ENCODE measurements at regions not wholly inside any gene's neighbourhood (a gene's known extent, or its start where the extent isn't known, plus 50 kb on each side); places are given as distances from the start of the nearest gene placed in this dataset.
"Not testable (repeated sequence)": the region's sequence is repeated elsewhere in the genome, so short reads cannot be mapped to it uniquely, and the experiment has no call there.

DNA sequence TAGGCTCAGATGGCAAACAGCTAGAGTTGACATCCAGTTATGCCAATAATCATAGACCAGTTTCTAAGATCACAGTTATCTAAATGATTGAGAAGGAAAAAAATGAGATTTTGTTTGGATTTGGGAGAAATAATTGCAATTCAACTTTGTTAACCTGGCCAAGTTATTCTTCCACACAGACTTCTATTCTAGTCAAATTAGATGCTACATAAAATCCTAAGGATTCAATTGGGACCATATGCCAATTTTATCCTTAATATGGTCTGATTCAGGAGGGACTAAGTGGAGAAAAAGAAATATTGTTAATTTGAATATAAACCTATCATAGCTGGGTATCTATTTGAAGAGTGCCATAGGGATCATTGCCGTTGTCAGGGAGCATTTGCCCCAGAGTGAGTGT lies 178.3 kb upstream of the SLC7A11 start:
- no peak for DNase-seq

DNA sequence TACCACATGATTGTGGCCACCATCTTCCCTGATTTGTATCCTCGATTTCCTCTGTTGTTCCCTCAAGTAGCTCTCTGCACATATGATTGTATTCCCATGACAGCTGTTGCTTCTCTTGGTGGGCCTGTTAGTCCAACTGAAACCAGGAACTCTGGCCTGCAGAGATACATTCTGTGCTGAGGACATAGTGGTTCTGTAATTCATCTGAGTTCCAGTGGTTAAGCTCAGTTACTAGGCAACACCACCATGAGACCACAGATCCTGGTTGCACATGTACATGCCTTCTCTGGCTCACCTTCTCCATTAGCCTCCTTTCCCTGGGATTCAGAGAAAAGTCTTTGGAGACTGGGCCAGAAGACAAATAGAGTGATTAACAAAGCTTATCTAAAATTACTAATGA lies 172.1 kb upstream of the SLC7A11 start:
- DNase-seq = no peak

DNA sequence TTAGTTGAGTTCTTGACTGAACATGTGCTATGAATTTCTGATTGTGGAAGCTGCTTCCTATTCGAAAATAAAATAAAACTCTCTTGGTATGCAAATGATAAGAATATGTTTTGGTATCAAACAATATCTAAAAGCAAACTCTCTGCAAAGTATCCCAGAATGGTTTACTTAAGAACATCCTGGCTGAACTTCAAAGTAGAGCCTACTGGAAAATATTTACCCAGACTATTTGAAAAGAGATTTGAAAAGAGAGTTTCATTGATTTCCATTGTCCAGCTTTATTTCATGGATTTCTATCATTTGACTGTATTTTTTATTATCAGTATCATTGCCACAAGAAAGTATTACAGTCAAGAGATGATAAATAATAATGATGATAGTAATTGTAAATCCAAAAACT lies 171.1 kb upstream of the SLC7A11 start:
- DNase-seq = no peak

DNA sequence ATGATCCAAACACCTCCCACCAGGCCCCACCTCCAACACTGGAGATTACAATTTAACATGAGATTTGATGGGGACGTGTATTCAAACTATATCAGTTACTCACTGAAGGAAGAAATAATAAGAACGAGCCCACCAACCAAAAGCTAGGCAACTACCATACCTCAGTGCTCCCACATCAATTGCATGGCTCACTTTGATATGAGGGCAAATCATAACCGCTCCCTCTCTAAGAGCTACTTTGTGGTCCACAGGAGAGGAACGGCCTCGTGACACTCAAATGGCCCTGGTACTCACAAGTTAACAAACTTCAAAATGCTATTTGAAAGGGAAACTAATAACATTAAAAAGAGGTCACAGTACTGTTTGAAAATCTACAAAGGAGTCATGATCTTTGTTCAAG lies 170.7 kb upstream of the SLC7A11 start:
- DNase-seq = no peak

DNA sequence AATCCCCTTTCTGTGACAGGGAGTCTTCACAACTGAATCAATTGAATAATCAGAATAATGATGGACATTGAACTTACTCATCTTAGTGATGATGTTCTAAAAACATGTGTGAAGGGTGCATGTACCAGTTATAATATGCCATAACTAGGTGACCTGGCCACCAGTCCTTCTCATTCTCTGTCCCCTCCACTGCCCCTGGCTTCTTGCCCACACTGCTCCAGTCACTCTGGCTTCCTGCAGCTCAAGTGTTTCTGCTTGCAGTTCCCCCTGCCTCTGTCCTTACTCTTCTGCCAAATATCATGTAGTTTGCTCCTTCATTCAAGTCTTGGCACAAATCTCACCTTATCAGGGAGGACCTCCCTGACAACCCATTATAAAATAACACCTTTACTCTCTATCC lies 168.1 kb upstream of the SLC7A11 start:
- no peak for DNase-seq

DNA sequence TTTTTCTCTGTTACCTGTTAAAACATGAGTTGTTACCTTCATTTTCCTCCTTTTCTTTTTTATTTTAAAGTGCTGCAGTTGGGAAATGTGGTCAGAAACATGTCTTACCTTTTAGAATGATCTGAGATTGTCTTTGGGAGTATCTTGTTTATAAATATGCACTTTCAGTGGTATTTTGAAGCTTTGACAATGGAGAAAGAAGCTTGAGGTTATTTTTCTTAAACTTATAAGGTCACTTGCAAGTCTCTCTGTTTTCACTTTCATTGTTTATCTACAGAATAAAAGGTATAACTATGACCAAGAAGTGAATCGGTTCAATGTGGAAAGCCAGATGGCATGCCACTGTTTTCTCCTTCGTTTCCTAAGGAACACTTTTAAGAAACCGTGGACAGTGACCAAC lies 167.5 kb upstream of the SLC7A11 start:
- DNase-seq = no peak

DNA sequence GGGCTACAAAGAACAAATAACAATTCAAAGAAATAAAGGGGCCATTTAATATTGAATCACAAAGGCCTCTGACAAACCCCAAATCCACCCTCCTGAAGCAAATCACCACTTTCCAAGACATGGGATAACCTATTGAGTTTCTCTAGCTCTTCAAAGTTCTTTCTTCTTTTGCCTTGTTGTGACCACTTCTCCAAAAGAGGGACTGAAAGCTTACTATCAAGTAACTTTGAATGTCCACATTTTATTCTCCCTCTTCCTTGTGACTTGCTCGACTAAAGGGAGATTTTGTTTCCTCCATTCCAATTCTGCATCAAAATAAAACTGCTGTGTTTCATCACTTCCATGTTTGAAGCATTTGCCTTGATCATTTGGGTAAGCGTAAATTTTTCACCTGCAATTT lies 166.6 kb upstream of the SLC7A11 start:
- no peak for DNase-seq

DNA sequence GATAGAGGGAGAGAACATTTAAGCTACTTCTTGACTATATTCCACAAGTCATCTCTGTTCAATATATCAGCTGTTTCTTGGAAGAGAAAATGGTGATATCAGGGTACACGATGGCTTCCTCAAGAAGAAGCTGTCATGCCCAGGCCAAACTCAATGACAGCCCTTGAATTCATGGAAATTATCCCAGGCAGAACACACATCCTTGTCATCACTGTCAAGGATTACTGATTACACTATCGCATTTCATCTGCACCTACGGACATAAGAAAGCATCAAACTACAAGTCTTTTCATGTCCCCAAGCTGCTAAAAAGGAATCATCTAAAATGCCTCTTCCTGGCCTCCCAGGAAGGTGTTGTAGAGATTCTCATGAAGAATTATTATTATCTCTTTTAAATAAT lies 165.2 kb upstream of the SLC7A11 start:
- no peak for DNase-seq

DNA sequence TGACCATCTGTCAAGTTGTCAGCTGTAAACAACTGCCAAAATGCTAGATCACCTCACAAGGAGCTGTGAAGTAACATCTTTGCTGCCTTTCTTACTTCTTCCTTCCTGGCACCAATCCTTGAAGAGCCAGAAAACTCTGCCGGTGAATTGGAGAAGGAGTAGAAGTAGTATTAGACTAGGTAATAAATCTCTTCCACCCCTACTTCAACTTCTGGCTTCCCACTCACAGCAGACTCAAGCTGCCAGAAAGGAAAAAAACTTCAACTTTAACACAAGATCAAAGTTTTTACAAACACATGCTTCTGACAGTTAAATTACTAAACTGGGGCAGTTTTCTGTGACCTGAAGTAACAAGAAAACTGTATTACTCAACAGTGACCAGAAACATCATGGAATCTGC lies 164.7 kb upstream of the SLC7A11 start:
- no peak for DNase-seq

DNA sequence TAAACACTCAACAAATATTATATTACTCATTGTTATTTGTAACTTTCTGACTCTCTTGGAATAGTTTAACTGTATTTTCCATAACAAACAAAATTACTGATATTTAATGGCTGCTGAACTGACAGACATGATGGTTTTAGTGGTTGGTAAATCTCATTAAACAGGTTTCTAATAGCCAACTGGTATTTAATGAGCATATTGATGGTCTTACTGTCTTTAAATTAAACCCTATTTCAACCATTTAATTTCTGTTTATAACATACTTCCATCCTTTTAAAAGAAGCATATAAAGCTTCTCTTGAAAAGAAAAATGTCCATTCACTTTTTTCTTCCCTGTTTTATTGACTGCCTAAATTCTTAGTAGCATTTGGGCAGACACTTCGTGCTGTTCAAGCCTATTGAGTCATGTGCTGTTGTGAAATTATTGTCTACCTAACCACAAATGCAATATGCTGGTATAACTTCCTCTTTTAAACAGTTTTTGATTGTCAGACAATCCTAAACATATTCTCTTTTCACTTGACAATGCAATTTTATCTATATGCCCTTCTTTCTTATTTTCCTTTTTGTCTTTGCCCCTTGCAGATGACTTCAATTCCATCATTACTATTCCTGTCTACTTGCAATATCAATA lies 163.9 kb upstream of the SLC7A11 start:
- no peak for DNase-seq

DNA sequence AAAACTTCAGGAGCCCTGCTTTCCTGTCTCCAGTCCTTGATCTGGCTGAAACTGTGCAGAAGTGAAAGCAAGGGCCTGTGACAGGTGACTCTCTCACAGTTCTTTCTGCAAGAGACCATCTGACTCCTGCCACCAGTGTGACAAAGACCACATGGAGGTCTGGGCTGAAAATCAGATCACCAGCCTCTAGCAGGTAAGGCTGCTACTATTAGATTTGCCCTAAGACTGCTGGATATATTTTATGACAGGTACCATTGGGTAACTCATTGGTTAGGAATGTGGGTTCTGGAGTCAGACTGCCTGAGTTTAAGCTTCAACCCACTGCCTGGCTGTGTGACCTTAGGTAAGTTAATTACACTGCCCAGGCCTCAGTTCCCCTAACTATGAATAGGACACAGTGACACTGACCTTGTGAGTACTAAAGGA lies 163.3 kb upstream of the SLC7A11 start:
- DNase-seq = no peak

DNA sequence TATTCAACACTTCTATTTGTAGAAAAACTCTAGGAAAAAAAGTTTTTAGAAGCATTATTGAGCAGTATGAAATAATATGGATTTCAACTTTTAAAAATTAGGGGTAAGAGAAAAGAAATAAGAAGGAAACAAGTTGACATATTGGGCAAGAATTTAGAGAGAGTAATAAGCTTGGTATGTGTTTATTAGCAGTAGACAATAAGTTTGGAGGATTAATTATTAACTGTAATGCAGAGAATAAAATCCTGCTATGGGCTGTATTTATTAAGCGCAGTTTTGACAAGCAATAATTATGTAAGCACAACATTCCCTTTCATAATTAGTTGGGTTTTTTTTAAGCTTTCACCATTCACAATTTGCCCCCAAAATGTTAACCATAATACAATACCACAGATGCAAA lies 162.7 kb upstream of the SLC7A11 start:
- no peak for DNase-seq

DNA sequence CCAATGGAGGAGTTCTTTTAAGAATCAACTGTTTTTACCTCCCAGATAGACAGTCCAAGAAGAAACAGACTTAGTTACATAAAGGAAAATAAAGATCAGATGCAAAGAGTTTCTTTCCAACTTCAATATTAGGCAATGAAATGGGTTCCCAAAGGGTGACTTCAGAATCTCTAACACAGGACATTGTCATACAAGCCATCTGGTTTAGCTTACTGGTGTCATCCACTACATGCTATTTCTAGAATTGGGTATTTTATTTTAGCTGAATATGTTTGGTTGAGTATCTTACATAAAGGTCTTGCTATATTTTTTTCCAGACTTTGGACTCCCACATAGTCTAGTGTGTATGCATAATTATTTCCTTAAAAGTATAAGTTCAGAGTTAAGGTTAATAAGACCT lies 162.1 kb upstream of the SLC7A11 start:
- DNase-seq = no peak

DNA sequence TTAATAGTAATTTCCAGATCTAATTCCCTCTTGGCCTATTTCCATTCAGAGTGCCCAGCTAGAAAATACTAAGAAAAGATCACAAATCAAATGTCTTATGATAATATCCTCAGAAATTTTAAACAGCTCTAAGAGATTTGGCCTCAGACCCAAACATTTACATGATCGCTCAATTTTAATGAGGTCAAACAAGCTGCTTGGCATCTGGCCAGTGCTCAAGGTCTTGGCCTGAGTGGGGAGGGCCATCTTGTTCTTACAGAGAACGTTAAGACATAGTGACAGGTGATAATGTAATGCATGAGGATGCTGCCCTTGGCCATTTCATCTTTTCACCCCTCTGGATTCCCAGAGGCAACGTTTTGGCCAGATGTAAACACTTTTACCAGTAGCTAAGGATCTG lies 159.2 kb upstream of the SLC7A11 start:
- DNase-seq = no peak

DNA sequence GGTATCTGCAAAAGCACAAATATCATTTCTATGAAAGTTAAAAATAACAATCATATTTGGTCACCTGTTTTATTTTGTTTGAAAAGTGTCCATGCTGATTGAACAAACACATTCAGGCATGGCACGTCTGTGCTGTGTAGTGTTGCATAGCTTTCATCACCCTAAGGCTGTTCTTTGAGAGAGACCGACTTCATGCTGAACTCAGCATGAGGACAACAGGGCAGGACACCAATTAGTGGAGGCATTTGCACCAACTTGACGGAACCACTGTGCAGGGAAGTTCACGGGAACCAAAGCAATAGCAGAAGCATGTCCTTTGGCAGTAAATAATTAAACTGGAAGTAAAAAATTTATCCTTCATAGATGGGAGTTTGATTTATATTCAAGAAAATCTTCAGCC lies 158.4 kb upstream of the SLC7A11 start:
- DNase-seq = no peak

DNA sequence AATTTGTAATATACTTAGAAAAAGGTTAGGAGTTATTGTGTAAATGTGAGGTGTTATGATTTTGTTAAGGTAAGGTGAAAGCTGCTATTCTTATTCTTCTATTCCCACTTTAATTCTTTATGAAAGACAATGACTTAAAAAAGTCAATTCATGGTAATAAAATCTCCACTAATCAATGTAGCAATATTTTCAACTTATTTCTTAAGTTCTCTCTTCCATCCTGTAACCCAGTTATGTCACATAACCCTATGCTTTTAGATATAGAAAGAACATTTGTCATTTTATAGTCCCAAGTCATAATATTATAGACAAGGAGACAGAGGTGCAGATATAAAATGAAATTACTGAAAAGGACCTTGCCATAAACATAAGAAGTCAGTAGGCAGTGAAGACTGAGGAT lies 157.9 kb upstream of the SLC7A11 start:
- no peak for DNase-seq

DNA sequence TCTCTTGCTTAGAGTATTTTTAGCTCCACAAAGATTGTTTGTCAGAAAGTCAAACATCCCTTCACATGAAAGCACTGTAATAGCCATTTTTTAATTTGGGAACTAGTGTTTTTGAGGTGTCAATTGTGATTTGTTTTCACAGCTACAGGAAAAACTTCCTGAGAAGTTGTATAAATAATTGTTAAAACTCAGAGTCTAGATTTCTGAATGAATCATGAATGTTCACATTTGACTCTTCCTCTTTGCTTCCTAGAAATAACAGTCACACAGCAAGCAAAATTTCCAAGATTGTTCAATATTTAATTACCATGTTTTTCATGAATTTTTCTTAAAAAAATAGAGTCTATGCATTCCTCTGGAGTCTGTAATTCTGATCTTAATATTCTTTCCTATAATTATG lies 156.9 kb upstream of the SLC7A11 start:
- no peak for DNase-seq

DNA sequence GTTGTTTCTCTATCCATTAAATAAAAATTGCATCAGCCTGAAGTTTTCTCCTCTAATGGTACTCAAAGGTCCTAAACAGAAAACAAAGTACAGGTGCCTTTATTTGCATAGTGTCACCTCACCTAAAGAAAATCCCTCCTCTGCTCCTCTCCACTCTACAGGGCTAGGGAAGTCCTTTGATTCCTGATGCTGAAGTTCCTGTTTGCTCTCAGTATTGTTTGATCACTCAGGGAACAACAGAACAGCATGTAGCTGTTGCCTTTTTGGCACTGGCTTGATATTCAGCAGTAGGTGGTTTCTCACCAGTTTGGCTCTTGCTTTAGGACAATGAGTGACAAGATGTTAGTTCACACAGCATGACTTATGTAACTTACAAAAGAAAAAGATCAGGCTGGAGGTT lies 156.2 kb upstream of the SLC7A11 start:
- no peak for DNase-seq

DNA sequence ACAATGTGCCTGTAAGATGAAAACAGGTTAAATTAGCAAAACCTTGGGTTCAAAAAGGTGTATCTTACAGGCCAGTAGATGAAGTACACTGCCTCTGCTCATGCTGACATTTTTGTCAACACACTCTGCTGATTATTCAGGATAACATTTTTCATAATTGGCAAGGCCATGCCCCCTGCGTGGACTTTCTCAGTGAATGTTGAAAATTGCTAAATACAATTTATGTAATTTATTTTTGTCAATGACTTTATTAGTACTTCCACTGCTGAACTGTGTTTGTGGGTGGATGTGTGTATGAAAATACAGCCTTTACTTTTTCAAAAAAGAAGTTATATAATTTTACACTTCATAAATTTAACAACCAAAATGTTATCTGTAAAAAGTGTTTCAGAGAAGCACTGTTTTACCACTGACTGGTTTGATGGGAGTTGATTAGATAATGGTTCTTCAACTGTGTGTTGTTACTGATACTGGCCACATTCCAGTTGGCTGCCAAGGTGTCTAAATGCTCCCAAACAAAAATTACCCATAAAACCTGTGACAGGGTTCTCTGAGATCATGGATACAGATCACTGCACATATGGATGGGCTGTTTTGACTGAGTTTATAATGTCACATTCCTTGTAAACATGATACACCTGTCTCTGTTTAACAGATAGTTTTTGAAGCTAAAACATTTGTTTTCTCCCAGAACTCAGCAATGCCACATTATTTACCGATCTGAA lies 151.9 kb upstream of the SLC7A11 start:
- DNase-seq = no peak

DNA sequence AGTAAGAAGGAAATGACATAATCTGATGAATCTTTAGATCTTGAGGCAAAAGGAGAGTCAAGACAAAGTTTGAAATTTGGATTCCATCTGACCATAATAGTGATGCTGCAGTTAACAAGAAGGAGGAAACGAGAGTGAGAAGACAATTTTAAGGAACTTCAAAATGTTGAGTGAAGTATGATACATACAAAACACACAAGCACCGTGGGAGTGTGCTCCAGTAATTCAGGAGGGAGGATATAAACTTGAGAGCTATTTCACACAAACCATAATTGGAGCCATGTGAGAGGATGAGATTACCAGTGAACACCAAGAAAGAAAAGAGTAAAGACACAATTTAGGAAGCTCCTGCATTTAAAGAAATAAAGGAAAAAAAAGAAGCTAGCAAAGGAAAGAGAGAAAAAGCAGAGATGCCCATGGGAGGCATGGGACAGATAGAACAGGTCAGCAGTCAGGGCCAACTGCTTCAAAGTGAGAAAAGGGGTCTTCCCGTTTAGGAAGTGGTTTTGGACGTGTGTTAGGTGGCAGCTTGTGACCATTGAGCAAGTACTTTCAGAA lies 150.7 kb upstream of the SLC7A11 start:
- no peak for DNase-seq

DNA sequence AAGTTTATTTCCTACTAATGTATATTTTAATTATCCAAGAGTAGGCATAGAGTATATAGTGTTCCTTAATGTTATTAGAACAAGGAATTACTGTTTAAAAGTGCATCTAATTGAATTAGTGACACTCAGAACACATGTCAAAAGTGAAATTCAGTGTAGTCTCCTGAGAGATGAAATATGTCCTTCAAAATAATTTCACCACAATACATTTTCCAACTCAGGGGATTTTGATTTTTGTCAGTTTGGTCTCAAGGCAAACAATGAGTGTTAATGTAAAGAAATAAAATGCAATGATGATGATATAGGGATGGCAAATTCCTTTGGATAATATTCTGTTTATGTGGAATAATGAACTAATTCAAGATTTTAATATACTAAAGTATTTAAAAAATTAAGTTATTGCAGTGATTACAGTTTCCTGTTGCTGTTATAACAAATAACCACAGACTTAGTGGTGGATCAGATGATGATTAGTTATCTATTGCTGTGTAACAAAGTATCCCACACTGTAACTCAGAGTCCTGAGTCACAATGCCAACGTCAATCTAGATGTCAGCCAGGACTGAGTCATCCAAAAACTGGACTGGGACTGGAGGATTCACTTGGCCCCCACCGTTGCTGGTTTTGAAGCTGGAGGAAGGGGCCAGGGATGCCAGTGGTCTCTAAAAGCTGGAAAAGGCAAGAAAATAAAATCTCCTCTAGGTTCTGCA lies 148.0 kb upstream of the SLC7A11 start:
- no peak for DNase-seq

DNA sequence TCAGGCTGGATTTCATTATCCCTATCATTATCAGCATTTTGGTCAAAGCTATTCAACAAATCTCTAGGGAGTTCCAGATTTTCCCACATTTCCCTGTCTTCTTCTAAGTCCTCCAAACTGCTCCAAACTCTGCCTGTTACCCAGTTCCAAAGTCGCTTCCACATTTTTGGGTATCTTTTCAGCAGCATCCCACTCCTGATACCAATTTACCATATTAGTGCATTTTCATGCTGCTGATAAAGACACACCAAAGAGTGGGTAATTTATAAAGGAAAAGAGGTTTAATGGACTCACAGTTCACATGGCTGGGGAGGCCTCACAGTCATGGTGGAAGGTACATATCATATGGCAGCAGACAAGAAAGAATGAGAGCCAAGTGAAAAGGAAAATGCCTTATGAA lies 132.8 kb upstream of the SLC7A11 start:
- no peak for DNase-seq

DNA sequence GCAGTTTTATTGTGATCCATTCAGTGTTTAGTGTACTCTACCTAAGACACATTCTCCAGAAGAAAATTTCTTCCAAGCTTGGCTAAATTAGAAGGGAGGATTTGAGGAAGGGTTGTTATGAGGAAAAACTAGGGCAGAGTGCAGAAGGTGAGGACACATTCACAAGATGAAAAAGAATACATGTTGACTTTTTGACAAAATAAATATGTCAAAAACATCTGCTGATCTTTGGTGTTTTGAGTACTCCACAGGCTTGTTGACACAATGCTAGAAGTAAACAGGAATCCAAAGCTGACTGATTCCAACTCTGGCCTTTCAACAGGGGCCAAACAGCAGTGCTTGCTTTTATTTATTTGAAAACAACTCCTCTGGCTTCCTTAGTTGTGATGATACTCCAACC lies 125.8 kb upstream of the SLC7A11 start:
- DNase-seq = no peak

DNA sequence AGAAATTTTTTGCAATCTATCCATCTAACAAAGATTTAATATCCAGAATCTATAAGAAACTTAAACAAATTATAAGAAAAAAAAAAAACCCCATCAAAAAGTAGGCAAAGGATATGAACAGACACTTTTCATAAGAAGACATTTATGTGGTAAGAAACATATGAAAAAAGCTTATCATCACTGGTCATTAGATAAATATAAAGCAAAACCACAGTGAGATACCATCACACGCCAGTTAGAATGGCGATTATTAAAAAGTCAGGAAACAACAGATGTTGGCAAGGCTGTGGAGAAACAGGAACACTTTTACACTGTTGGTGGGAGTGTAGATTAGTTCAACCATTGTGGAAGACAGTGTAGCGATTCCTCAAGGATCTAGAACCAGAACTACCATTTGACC lies 110.3 kb upstream of the SLC7A11 start:
- DNase-seq = not testable (repeated sequence)

All from effector CD4-positive, alpha-beta T cell (primary cell).